Esophagus squamous epithelium (tissue), 4 donors: ENCODE measurements at regions not wholly inside any gene's neighbourhood (a gene's known extent, or its start where the extent isn't known, plus 50 kb on each side); places are given as distances from the start of the nearest gene placed in this dataset.

Experiments
- POLR2A ChIP-seq, 4 donors: fragments of 450-650 bp; IDR thresholded peaks; one replicate each; pipeline ENCODE4 v1.6.1; 2017; ENCODE audit warnings: antibody characterized with exemption in 4 of 4, mild to moderate bottlenecking in 4 of 4, moderate library complexity in 3 of 4
- TF ChIP-seq, protein P1 (sequence below), 6 experiments: fragments of 450-650 bp in 4 of 6; fragments of 200-600 bp in 2 of 6; sonication (generic) in 2 of 6; IDR thresholded peaks; one replicate each; pipeline ENCODE4 v1.5.1; 2016 to 2019; ENCODE audit warnings: antibody characterized with exemption in 6 of 6, mild to moderate bottlenecking in 4 of 6, moderate library complexity in 4 of 6

DNA sequence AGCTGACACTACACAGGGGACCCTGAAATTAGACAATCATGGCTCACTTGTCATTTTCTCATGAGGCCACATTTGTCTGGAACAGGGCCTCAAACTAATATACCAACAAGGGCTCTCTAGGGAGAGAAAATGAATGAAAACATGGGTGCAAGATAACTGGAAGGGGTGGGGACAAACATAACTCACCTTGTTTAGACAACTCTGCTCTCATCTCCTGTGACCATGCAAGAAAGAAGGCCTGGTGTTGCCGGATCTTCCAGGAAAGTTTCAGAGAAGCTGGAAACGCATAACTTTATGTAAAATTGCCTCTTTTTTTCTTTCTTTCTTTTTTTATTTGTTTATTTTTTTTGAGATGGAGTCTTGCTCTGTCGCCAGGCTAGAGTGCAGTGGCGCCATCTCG is 80.4 kb upstream of the SPRED2 start:
- TF ChIP-seq, protein P1, sequence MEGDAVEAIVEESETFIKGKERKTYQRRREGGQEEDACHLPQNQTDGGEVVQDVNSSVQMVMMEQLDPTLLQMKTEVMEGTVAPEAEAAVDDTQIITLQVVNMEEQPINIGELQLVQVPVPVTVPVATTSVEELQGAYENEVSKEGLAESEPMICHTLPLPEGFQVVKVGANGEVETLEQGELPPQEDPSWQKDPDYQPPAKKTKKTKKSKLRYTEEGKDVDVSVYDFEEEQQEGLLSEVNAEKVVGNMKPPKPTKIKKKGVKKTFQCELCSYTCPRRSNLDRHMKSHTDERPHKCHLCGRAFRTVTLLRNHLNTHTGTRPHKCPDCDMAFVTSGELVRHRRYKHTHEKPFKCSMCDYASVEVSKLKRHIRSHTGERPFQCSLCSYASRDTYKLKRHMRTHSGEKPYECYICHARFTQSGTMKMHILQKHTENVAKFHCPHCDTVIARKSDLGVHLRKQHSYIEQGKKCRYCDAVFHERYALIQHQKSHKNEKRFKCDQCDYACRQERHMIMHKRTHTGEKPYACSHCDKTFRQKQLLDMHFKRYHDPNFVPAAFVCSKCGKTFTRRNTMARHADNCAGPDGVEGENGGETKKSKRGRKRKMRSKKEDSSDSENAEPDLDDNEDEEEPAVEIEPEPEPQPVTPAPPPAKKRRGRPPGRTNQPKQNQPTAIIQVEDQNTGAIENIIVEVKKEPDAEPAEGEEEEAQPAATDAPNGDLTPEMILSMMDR (IDR thresholded peaks at IDR 0.05): no peak
- TF ChIP-seq POLR2A (IDR thresholded peaks at IDR 0.05): no peak
